ENCODE measurements at regions not wholly inside any gene's neighbourhood (a gene's known extent, or its start where the extent isn't known, plus 50 kb on each side); places are given as distances from the start of the nearest gene placed in this dataset.

GRCh38 chr3:153927107-153927506 lies 194.1 kb upstream of the ARHGEF26 start:
- ChIA-PET CTCF (interaction anchor here (0.6 kb wide), 1 partner anchor 145 kb away, joined by 3 read pairs; no protein-coding TSS in a partner anchor), POLR2A (no interaction called here)
- H3K9me3 ChIP-seq (ENCODE audit: control insufficient read depth, insufficient read depth, low read depth, low read length) = no peaks in the 10 kb centered on the region
- TF ChIP-seq ZNF404 (tag by site-specific recombination; IDR thresholded peaks at IDR 0.05) (no peak), ZNF654 (tag by site-specific recombination; IDR thresholded peaks at IDR 0.05; ENCODE audit: low read depth) (peak; percentile 31)
- H3K4me1 ChIP-seq (ENCODE audit: control insufficient read depth, insufficient read depth, low read length) = no peaks in the 10 kb centered on the region
- no peaks in the 10 kb centered on the region for H3K36me3 ChIP-seq (ENCODE audit: control insufficient read depth in 2 of 2, insufficient read depth in 1 of 2, low read length in 2 of 2)
- no peak overlapping the region for H3K4me3 ChIP-seq (ENCODE audit: low read depth, low read length)
- no peak overlapping the region for H3K27ac ChIP-seq (ENCODE audit: extremely low read depth, low read depth, low read length)

- ChIA-PET POLR2A (no interaction called here), CTCF (interaction anchor here (0.5 kb wide), 1 partner anchor 762 kb away, joined by 3 read pairs; no protein-coding TSS in a partner anchor)
- TF ChIP-seq, protein P1, sequence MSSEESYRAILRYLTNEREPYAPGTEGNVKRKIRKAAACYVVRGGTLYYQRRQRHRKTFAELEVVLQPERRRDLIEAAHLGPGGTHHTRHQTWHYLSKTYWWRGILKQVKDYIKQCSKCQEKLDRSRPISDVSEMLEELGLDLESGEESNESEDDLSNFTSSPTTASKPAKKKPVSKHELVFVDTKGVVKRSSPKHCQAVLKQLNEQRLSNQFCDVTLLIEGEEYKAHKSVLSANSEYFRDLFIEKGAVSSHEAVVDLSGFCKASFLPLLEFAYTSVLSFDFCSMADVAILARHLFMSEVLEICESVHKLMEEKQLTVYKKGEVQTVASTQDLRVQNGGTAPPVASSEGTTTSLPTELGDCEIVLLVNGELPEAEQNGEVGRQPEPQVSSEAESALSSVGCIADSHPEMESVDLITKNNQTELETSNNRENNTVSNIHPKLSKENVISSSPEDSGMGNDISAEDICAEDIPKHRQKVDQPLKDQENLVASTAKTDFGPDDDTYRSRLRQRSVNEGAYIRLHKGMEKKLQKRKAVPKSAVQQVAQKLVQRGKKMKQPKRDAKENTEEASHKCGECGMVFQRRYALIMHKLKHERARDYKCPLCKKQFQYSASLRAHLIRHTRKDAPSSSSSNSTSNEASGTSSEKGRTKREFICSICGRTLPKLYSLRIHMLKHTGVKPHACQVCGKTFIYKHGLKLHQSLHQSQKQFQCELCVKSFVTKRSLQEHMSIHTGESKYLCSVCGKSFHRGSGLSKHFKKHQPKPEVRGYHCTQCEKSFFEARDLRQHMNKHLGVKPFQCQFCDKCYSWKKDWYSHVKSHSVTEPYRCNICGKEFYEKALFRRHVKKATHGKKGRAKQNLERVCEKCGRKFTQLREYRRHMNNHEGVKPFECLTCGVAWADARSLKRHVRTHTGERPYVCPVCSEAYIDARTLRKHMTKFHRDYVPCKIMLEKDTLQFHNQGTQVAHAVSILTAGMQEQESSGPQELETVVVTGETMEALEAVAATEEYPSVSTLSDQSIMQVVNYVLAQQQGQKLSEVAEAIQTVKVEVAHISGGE (tag by site-specific recombination; conservative IDR thresholded peaks at IDR 0.05; ENCODE audit: low read depth) = no peak
- TF ChIP-seq ZNF580 (tag by site-specific recombination; IDR thresholded peaks at IDR 0.05) = no peak
- TF ChIP-seq ZNF292 (tag by site-specific recombination; IDR thresholded peaks at IDR 0.05; ENCODE audit: borderline replicate concordance, low read depth) = no peak
- no peak for TF ChIP-seq RBAK (tag by site-specific recombination; IDR thresholded peaks at IDR 0.05)
- TF ChIP-seq, protein P2, sequence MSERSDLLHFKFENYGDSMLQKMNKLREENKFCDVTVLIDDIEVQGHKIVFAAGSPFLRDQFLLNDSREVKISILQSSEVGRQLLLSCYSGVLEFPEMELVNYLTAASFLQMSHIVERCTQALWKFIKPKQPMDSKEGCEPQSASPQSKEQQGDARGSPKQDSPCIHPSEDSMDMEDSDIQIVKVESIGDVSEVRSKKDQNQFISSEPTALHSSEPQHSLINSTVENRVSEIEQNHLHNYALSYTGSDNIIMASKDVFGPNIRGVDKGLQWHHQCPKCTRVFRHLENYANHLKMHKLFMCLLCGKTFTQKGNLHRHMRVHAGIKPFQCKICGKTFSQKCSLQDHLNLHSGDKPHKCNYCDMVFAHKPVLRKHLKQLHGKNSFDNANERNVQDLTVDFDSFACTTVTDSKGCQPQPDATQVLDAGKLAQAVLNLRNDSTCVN (tag by site-specific recombination; optimal IDR thresholded peaks at IDR 0.05) = no peak
- TF ChIP-seq, protein P3, sequence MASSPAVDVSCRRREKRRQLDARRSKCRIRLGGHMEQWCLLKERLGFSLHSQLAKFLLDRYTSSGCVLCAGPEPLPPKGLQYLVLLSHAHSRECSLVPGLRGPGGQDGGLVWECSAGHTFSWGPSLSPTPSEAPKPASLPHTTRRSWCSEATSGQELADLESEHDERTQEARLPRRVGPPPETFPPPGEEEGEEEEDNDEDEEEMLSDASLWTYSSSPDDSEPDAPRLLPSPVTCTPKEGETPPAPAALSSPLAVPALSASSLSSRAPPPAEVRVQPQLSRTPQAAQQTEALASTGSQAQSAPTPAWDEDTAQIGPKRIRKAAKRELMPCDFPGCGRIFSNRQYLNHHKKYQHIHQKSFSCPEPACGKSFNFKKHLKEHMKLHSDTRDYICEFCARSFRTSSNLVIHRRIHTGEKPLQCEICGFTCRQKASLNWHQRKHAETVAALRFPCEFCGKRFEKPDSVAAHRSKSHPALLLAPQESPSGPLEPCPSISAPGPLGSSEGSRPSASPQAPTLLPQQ (tag by site-specific recombination; IDR thresholded peaks at IDR 0.05) = no peak
- TF ChIP-seq SP7 (tag by site-specific recombination; IDR thresholded peaks at IDR 0.05) = no peak
- TF ChIP-seq ZBTB6 (tag by site-specific recombination; IDR thresholded peaks at IDR 0.05) = no peak
- TF ChIP-seq, protein P4, sequence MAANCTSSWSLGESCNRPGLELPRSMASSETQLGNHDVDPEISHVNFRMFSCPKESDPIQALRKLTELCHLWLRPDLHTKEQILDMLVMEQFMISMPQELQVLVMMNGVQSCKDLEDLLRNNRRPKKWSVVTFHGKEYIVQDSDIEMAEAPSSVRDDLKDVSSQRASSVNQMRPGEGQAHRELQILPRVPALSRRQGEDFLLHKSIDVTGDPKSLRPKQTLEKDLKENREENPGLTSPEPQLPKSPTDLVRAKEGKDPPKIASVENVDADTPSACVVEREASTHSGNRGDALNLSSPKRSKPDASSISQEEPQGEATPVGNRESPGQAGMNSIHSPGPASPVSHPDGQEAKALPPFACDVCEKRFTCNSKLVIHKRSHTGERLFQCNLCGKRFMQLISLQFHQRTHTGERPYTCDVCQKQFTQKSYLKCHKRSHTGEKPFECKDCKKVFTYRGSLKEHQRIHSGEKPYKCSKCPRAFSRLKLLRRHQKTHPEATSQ (tag by site-specific recombination; IDR thresholded peaks at IDR 0.05) = no peak
- TF ChIP-seq MZF1 (tag by site-specific recombination; IDR thresholded peaks at IDR 0.05; ENCODE audit: borderline replicate concordance) = no peak
- TF ChIP-seq, protein P5, sequence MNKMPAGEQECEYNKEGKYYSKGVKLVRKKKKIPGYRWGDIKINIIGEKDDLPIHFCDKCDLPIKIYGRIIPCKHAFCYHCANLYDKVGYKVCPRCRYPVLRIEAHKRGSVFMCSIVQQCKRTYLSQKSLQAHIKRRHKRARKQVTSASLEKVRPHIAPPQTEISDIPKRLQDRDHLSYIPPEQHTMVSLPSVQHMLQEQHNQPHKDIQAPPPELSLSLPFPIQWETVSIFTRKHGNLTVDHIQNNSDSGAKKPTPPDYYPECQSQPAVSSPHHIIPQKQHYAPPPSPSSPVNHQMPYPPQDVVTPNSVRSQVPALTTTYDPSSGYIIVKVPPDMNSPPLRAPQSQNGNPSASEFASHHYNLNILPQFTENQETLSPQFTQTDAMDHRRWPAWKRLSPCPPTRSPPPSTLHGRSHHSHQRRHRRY (tag by site-specific recombination; IDR thresholded peaks at IDR 0.05) = no peak
- no peak for TF ChIP-seq BCL11A (tag by site-specific recombination; IDR thresholded peaks at IDR 0.05; ENCODE audit: low read depth)
- no peak for TF ChIP-seq ZNF677 (tag by site-specific recombination; IDR thresholded peaks at IDR 0.05)
- no peak for TF ChIP-seq ZNF639 (tag by site-specific recombination; IDR thresholded peaks at IDR 0.05)
- TF ChIP-seq, protein P6, sequence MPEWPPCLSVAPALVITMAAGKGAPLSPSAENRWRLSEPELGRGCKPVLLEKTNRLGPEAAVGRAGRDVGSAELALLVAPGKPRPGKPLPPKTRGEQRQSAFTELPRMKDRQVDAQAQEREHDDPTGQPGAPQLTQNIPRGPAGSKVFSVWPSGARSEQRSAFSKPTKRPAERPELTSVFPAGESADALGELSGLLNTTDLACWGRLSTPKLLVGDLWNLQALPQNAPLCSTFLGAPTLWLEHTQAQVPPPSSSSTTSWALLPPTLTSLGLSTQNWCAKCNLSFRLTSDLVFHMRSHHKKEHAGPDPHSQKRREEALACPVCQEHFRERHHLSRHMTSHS (tag by site-specific recombination; IDR thresholded peaks at IDR 0.05) = no peak
- TF ChIP-seq ZNF670 (tag by site-specific recombination; IDR thresholded peaks at IDR 0.05; ENCODE audit: low read depth) = no peak
- no peak for TF ChIP-seq ZNF26 (tag by site-specific recombination; IDR thresholded peaks at IDR 0.05)
- no peak for TF ChIP-seq ZNF776 (tag by site-specific recombination; IDR thresholded peaks at IDR 0.05; ENCODE audit: borderline replicate concordance)
Observed at GRCh38 chr3:153928851-153929250, 192.3 kb upstream of the ARHGEF26 start.

More at GRCh38 chr3:153928851-153929250, 192.3 kb upstream of the ARHGEF26 start:
- Histone ChIP-seq H3K9me3 (ENCODE audit: control insufficient read depth, insufficient read depth, low read depth, low read length) (no peaks in the 10 kb centered on the region), H3K27ac (ENCODE audit: extremely low read depth, low read depth, low read length) (no peak overlapping the region), H3K4me3 (ENCODE audit: low read depth, low read length) (no peak overlapping the region), H3K4me1 (ENCODE audit: control insufficient read depth, insufficient read depth, low read length) (no peaks in the 10 kb centered on the region), H3K36me3 (ENCODE audit: control insufficient read depth in 2 of 2, insufficient read depth in 1 of 2, low read length in 2 of 2) (no peaks in the 10 kb centered on the region)

Data from HEK293 (cell line).